ENCODE measurements at regions not wholly inside any gene's neighbourhood (a gene's known extent, or its start where the extent isn't known, plus 50 kb on each side); places are given as distances from the start of the nearest gene placed in this dataset.
A peak's percentile ranks its signal among the peaks of the same experiment; 100 is the strongest.

DNA sequence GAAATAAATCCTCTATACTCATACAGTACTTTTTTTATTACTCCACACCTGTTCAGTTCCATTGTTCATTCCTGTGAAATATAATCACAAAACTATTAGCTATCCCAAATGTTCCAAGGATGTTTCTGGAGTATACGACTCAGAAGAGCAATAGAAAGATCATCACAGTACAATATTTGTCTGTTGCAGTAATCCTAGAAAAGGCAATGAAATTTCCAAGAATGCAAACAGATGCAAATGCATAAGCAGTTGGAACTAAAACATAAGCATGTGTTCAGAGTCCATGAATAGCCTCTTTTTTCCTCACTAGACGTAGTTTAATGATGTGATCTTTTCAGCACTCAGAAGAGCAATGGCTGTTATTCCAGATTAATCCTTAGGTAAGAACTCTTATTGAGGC is 55.2 kb downstream of the RTL3 start:
- DNase-seq (ENCODE audit: low read depth): no peak
- no peak overlapping the region for H3K4me3 ChIP-seq (replicated peaks; ENCODE audit: low read depth, low read length)
- TF ChIP-seq, protein P1, sequence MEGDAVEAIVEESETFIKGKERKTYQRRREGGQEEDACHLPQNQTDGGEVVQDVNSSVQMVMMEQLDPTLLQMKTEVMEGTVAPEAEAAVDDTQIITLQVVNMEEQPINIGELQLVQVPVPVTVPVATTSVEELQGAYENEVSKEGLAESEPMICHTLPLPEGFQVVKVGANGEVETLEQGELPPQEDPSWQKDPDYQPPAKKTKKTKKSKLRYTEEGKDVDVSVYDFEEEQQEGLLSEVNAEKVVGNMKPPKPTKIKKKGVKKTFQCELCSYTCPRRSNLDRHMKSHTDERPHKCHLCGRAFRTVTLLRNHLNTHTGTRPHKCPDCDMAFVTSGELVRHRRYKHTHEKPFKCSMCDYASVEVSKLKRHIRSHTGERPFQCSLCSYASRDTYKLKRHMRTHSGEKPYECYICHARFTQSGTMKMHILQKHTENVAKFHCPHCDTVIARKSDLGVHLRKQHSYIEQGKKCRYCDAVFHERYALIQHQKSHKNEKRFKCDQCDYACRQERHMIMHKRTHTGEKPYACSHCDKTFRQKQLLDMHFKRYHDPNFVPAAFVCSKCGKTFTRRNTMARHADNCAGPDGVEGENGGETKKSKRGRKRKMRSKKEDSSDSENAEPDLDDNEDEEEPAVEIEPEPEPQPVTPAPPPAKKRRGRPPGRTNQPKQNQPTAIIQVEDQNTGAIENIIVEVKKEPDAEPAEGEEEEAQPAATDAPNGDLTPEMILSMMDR (IDR thresholded peaks at IDR 0.05; ENCODE audit: low read length, missing control alignments): no peak

DNA sequence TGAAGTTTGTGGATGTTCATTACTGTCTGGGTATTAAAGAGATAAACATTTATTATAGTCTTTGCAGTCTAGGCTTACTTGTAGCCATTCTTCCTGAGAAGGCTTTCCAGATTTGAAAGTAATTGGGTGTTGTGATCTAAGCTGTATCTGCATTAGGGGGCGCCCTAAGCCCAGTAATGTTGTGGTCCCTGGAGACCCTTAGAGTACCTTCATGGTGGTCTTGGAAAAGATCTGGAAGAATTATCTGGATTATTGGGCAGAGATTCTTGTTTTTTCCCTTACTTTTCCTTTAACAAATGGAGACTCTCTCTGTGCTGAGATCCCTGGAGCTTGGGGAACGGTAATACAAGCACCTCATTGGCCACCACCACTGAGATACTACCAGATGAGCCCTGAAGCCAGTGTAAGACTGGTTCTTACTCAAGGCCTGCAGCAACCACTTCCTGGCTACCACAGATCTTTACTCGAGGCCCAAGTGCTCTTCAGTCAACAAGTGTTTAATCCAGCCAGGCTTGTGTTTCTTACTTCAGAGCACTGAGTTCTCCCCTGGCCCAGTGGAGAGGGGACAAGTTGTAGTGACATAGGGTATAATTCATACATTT is 63.1 kb downstream of the RTL3 start:
- TF ChIP-seq, protein P1 (IDR thresholded peaks at IDR 0.05; ENCODE audit: low read length, missing control alignments): peak; percentile 31
- DNase-seq (ENCODE audit: low read depth): peak; percentile 21
- H3K4me3 ChIP-seq (replicated peaks; ENCODE audit: low read depth, low read length): no peak overlapping the region

DNA sequence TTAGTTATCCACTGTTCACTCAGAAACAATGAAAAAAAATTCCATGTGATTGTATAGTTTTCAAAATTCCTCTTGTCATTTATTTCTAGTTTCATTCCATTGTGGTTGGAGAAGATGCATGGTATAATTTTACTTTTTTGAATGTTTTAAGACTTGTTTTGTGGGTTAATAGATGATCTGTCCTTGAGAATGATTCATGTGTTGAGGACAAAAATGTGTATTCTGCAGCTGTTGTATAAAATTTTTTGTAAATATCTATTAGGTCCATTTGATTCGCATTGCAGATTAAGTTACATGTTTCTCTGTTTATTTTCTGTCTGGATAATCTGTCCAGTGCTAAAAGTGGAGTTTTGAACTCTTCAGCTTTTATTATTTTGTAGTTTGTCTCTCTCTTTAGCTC is 65.4 kb downstream of the RTL3 start:
- no peak for DNase-seq (ENCODE audit: low read depth)
- TF ChIP-seq, protein P1 (IDR thresholded peaks at IDR 0.05; ENCODE audit: low read length, missing control alignments): no peak
- no peak overlapping the region for H3K4me3 ChIP-seq (replicated peaks; ENCODE audit: low read depth, low read length)

DNA sequence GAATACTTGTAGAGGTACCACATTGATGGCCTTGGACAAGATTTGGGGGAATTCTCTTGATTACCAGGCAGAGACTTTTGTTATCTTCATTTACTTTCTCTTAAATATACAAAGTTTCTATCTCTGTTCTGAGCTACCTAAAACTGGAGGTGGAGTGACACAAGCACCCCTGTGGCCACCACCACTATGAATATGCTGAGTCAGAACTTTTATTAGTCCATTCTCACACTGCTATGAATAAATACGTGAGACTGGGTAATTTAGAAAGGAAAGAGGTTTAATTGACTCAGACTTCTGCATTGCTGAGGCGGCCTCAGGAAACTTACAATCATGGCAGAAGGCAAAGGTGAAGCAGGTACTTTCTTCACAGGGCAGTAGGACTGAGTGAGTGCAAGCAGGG is 67.1 kb downstream of the RTL3 start:
- no peak overlapping the region for H3K4me3 ChIP-seq (replicated peaks; ENCODE audit: low read depth, low read length)
- TF ChIP-seq, protein P1 (IDR thresholded peaks at IDR 0.05; ENCODE audit: low read length, missing control alignments): no peak
- no peak for DNase-seq (ENCODE audit: low read depth)

DNA sequence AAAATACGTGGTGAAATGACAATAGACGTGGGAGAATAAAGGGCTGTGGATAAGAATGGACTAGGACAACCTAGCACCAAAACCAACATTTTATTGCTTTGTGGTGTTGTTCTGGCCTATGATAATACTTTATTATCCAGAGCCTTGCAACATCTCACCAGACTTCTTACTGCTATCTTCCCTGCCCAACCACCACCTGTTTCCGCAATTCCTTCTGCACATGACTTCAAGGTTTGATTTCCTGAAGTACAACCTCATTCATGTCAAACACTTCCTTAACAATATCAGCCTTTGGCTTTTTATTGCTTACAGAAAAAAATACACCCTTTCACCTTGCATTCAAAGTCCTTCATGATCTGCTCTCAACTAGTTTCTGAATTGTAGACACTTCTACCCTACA is 84.8 kb downstream of the RTL3 start:
- DNase-seq (ENCODE audit: low read depth): no peak
- TF ChIP-seq, protein P1 (IDR thresholded peaks at IDR 0.05; ENCODE audit: low read length, missing control alignments): no peak
- no peak overlapping the region for H3K4me3 ChIP-seq (replicated peaks; ENCODE audit: low read depth, low read length)

DNA sequence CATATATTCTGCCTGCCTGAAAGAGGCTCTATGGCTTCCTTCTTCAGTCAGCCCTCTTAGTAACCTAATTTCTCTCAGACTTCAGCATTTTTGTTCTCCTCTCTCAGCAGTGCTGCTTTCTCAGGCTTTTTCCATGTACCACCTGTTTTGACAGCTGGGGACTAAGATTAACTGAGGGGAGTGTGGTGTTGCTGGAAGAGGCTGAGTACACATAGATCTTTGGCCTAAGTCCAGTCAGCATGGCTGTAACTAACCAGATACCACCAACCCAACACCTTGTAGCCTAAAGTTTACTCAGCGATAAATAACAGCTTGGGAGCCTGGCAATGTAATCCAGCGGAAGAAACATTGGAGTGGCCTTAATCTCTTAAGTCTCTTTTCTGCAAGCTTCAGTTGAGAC is 85.5 kb downstream of the RTL3 start:
- no peak for DNase-seq (ENCODE audit: low read depth)
- no peak overlapping the region for H3K4me3 ChIP-seq (replicated peaks; ENCODE audit: low read depth, low read length)
- TF ChIP-seq, protein P1 (IDR thresholded peaks at IDR 0.05; ENCODE audit: low read length, missing control alignments): no peak

DNA sequence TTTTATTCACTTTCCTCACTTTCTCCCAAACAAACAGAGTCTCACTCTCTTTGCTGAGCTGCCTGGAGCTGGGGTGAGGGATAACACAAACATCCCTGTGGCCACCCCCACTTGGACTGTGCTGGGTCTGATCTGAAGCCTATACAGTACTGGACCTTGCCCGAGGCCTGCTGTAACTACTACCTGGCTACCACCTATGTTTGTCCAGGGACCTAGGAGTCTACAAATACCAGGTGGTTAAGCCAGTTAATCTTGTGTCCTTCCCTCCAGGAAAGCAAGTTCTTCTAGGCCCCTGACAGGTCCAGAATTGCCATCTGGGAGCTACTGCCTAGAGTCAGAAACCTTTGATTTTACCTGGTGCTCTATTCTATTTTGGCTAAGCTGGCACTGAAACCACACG is 87.3 kb downstream of the RTL3 start:
- no peak overlapping the region for H3K4me3 ChIP-seq (replicated peaks; ENCODE audit: low read depth, low read length)
- TF ChIP-seq, protein P1 (IDR thresholded peaks at IDR 0.05; ENCODE audit: low read length, missing control alignments): no peak

More for the DNA sequence above, 87.3 kb downstream of the RTL3 start:
- no peak for DNase-seq (ENCODE audit: low read depth)
